ENCODE measurements at regions not wholly inside any gene's neighbourhood (a gene's known extent, or its start where the extent isn't known, plus 50 kb on each side); places are given as distances from the start of the nearest gene placed in this dataset.

GRCh38 chr17:33637534-33637933 lies 344.4 kb upstream of the ASIC2 start:
- TF ChIP-seq CTCF (IDR thresholded peaks at IDR 0.05), result no peak
- no peak for TF ChIP-seq POLR2A (IDR thresholded peaks at IDR 0.05)

All from Peyer's patch (tissue), 4 donors.